Hypothalamus (tissue), 51 donors: ENCODE measurements at regions not wholly inside any gene's neighbourhood (a gene's known extent, or its start where the extent isn't known, plus 50 kb on each side); places are given as distances from the start of the nearest gene placed in this dataset.

Source experiments
- DNase-seq, 51 donors: peaks; one replicate each; lab custom pipeline; 2025; lab: John Stamatoyannopoulos, UW

GRCh38 chr6:14959324-14959885 is 286.5 kb upstream of the JARID2 start:
- DNase-seq = no peak

- DNase-seq = no peak
Observed at GRCh38 chr6:14964556-14965270, 281.2 kb upstream of the JARID2 start.

- DNase-seq = no peak
Observed at GRCh38 chr6:14965424-14966075, 280.3 kb upstream of the JARID2 start.

GRCh38 chr6:14966096-14966905 is 279.6 kb upstream of the JARID2 start:
- DNase-seq = no peak

GRCh38 chr6:14966906-14967711 is 278.8 kb upstream of the JARID2 start:
- no peak for DNase-seq

DNA sequence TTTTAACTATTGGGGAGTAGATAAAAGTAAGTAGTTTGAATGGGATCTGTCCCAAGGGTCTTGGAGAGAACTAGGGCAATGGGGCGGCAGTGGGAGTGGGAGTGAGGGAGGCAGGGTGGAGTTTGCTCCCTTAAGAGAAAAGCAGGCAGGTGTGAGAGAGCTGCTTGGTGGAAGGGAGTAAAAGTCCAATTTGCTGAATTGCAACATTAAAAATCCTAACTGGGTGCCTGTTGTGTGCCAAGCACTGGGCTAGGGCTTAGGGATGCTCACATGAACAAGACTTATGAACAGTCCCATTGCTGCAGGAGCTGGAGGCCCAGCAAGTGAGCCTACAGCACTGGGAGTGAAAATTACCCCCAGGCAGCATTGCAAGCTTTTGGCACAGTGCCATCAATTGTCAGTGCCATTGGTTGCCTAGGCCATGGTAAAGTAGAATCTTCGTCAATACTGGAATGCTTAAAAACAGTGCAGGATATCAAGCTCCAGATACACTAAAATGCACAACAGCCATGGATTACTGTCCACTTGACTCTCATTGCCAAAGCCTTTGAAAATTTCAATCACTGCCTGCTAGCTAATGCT is 277.7 kb upstream of the JARID2 start:
- DNase-seq = no peak

DNA sequence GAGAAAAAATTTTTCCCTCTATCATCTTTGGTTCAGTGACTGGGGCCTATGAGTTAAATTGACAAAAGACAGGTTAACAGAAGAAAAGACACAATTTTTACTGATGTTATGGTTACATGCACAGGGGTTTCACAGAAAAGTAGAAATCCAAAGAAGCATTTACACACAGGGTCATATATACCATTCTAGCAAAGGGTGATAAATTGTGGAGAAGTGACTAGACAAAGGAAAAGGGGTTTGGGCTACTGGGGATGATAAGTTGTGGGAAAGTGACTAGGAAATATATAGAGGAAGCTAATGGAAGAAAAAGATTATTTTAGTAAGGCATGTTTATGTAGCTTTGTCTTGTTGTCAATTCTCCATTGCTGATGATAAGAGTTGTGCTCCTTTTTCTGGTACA is 276.7 kb upstream of the JARID2 start:
- DNase-seq = no peak

- DNase-seq = no peak
Observed at GRCh38 chr6:14972379-14973067, 273.3 kb upstream of the JARID2 start.

DNA sequence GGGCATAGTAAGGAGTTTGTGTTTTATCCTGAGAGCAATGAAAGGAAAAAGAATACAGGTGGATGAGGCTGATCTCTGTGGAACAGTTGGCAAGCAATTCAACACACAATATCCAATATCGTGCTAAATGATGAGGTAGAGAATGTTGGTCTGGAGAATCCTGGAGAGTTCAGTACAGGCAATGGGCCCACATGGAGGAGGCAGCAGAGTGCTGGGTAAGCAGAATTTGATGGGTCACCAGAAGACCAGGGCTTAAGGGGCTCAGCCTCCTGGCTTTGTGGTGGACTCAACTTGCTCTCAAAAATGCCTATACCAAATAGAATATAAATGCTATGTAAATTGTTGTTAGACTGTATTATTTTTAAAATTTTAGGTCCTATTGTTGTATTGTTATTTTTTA is 271.5 kb upstream of the JARID2 start:
- DNase-seq = no peak

GRCh38 chr6:14974792-14975470 is 270.9 kb upstream of the JARID2 start:
- no peak for DNase-seq

- DNase-seq = no peak
Observed at GRCh38 chr6:14975471-14975817, 270.4 kb upstream of the JARID2 start.

- no peak for DNase-seq
Observed at GRCh38 chr6:14977747-14978382, 268.0 kb upstream of the JARID2 start.

DNA sequence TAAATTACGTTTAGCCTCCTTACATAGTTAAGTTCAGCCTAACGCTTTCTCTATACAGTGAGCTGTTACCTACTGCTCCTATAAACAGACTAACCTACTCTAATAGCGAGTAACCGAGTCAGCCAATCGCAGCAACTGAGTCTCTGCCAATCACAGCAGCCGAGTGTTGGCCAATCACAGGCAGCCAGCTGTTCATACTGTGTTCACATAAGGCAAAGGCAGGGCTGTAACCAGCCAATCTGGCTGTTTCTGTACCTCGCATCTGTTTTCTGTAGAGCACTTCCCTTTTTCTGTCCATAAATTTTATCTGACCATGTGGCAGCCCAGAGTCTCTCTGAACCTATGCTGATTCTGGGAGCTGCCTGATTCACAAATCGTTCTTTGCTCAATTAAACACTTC is 263.9 kb upstream of the JARID2 start:
- DNase-seq = no peak

- no peak for DNase-seq
Observed at GRCh38 chr6:14983599-14984518, 262.0 kb upstream of the JARID2 start.

DNA sequence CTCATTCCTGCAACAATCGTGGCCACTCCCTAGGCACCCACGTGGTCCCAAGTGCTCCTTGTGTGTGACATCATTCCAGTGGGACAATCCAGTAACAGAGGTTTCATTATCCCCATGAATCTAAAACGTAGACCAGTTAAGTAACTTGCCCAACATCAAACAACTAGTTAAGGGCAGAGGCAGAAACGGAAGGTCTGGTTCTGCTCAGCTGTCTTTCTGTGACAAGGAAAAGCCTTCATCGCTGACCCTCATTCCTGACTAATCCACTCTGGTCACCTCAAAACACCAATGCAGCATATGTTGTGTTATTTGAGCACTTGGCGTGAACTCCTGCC is 261.4 kb upstream of the JARID2 start:
- peak in 7 of 51 donors; percentile 9 to 34 (median 15) for DNase-seq

GRCh38 chr6:14985366-14985765 is 260.5 kb upstream of the JARID2 start:
- DNase-seq = no peak

DNA sequence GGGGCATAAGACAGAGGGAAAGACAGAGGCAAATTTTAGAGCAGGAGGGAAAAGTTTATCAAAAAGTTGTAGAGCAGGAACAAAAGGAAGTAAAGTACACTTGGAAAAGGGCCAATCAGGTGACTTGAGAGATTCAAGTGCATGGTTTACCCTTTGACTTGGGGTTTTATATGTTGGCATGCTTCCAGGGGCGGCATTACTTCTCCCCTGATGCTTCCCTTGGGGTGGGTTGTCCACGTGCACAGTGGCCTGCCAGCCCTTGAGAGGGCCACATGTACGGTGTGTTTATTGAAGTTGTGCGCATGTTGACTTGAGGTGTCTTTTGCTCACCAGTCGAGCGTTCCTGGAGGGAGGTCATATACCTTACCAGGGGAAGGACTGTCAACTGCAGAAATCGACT is 259.5 kb upstream of the JARID2 start:
- no peak for DNase-seq

GRCh38 chr6:14987490-14987889 is 258.4 kb upstream of the JARID2 start:
- no peak for DNase-seq
